ENCODE measurements at regions not wholly inside any gene's neighbourhood (a gene's known extent, or its start where the extent isn't known, plus 50 kb on each side); places are given as distances from the start of the nearest gene placed in this dataset.

GRCh38 chr15:70171256-70171886 is 73.7 kb upstream of the TLE3 start:
- intact Hi-C loops (cut with DNase I): no loop called here
- DNase-seq (ENCODE audit: extremely low spot score in 2 of 2): no peak

DNA sequence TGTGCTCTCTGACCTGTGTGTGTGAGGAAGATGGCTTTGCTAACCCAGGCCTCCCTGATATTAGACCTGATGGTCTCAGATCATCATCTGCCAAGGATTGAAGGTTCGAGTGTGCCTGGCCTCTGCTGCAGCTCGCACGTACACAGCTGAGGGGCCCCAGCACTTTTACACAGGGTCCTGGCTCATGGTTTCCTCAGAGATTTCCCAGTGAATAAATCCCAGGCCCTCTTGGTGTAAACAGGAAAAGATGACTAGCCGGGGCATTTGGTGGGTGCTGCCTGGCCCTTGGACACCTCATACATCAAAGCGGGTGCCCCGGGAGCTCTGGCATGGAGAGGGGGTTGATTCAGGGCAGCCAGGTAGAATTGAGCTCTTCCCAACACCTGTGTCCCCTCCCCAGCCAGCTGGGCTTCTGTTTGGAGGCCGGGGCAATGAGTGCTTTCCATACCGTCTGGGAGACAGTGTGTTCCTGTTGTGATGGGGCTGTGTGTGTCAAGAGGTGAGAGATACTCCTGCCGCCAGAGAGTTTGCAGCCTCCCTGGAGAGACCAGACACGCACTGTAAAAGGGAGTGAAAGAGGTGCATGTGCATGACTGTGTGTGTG is 72.5 kb upstream of the TLE3 start:
- TF ChIP-seq CTCF (IDR thresholded peaks at IDR 0.05): no peak
- no peak for TF ChIP-seq POLR2AphosphoS5 (IDR thresholded peaks at IDR 0.05; ENCODE audit: insufficient read depth in 1 of 2, low read depth in 1 of 2)
- no peak for TF ChIP-seq POLR2A (IDR thresholded peaks at IDR 0.05)
- no peaks in the 10 kb centered on the region for H3K27me3 ChIP-seq
- no peak overlapping the region for H3K4me3 ChIP-seq
- intact Hi-C loops (cut with DNase I): no loop called here
- H3K4me1 ChIP-seq: peaks cover 11% of the 10 kb centered on the region
- DNase-seq (ENCODE audit: extremely low spot score in 2 of 2): no peak
- H3K9me3 ChIP-seq: no peaks in the 10 kb centered on the region
- H3K36me3 ChIP-seq: no peaks in the 10 kb centered on the region
- H3K27ac ChIP-seq: no peak overlapping the region

More at GRCh38 chr15:70171256-70171886, 73.7 kb upstream of the TLE3 start:
- Histone ChIP-seq H3K9me3 (no peaks in the 10 kb centered on the region), H3K27ac (no peak overlapping the region), H3K4me1 (no peaks in the 10 kb centered on the region), H3K4me3 (no peak overlapping the region), H3K36me3 (no peaks in the 10 kb centered on the region), H3K27me3 (no peaks in the 10 kb centered on the region)
- TF ChIP-seq POLR2AphosphoS5 (IDR thresholded peaks at IDR 0.05; ENCODE audit: insufficient read depth in 1 of 2, low read depth in 1 of 2) (no peak), CTCF (IDR thresholded peaks at IDR 0.05) (no peak), POLR2A (IDR thresholded peaks at IDR 0.05) (no peak)

DNA sequence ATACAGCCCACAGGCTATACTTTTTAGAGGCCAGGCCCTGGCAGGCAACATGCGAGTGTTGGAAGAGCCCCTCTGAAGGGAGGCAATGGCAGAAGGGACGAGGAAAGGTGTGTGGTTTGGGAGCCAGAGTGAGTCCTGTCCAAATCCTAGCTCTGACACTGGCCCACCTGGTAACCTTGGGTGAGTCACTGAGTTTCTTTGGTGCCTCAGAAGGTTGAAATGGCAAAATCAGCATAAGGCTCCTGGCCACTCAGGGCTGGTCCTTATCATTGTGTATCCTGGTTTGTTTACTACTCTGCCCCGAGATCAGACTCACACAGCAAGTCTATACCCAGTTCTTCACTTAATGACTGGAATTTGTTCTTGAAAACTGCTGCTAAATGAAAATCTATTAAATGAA is 71.4 kb upstream of the TLE3 start:
- no peak for TF ChIP-seq CTCF (IDR thresholded peaks at IDR 0.05)
- no peak for TF ChIP-seq POLR2AphosphoS5 (IDR thresholded peaks at IDR 0.05; ENCODE audit: insufficient read depth in 1 of 2, low read depth in 1 of 2)
- intact Hi-C loops (cut with DNase I): no loop called here

DNA sequence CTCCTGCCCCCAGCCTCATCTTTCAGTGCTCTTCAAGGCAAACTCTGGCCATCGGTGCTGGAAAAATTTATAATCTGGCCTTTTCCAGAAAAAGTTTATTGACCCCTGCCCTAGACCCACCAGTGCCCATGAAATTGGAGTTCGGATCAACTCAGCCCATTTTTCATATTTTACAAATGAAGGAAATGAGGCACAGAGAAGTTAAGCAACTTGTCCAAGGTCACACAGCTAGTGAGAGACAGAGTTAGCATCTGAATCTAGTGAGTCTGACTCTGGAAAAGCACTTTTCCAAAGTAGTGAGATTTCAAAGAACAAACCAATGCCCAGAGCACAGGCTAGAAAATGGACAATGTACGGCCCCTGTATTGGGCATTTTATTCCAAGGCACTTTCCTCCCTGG is 69.4 kb upstream of the TLE3 start:
- TF ChIP-seq CTCF (IDR thresholded peaks at IDR 0.05): no peak
- no peak for TF ChIP-seq POLR2AphosphoS5 (IDR thresholded peaks at IDR 0.05; ENCODE audit: insufficient read depth in 1 of 2, low read depth in 1 of 2)
- TF ChIP-seq POLR2A (IDR thresholded peaks at IDR 0.05): no peak
- intact Hi-C loops (cut with DNase I): no loop called here
- Histone ChIP-seq H3K36me3 (no peaks in the 10 kb centered on the region), H3K4me1 (peaks cover 12% of the 10 kb centered on the region), H3K9me3 (no peaks in the 10 kb centered on the region), H3K4me3 (no peak overlapping the region), H3K27me3 (no peaks in the 10 kb centered on the region), H3K27ac (no peak overlapping the region)
- DNase-seq (ENCODE audit: extremely low spot score in 2 of 2): no peak

More for the DNA sequence above, 71.4 kb upstream of the TLE3 start:
- Histone ChIP-seq H3K27me3 (no peaks in the 10 kb centered on the region), H3K36me3 (no peaks in the 10 kb centered on the region), H3K4me1 (peaks cover 12% of the 10 kb centered on the region), H3K27ac (no peak overlapping the region), H3K4me3 (no peak overlapping the region), H3K9me3 (no peaks in the 10 kb centered on the region)
- no peak for DNase-seq (ENCODE audit: extremely low spot score in 2 of 2)

DNA sequence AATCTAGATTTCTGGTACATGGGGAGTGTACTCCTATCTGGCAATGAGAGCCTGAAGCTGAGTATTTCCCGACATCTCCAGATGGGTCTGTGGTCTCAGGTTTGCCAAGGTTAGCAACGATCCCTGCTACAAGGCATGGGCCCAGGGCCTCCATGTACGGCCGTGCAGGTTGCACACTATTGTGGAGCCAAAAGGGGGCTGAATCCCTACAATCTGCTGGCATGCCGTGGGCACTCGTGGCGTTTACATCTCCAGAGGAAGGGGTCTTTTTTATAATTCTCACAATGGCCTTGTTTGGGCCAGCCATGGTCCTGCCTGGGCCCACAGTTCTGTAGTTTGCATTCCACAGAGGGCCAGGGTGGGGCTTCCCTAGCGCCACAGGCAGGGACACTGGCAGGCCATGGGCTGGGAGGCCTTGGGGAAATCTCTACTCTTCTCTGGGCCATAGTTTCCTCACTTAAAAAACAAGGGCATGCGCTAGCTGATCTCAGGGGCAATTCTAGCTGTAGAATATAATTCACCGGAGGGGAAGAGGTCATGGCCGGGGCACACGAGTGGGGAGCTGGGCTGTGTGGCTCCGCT is 68.9 kb upstream of the TLE3 start:
- no peak for TF ChIP-seq POLR2A (IDR thresholded peaks at IDR 0.05)
- no peak for TF ChIP-seq POLR2AphosphoS5 (IDR thresholded peaks at IDR 0.05; ENCODE audit: insufficient read depth in 1 of 2, low read depth in 1 of 2)
- TF ChIP-seq CTCF (IDR thresholded peaks at IDR 0.05): no peak
- Histone ChIP-seq H3K36me3 (no peaks in the 10 kb centered on the region), H3K4me3 (no peak overlapping the region), H3K27me3 (no peaks in the 10 kb centered on the region), H3K27ac (no peak overlapping the region), H3K4me1 (peaks cover 12% of the 10 kb centered on the region), H3K9me3 (no peaks in the 10 kb centered on the region)
- DNase-seq (ENCODE audit: extremely low spot score in 2 of 2): no peak
- intact Hi-C loops (cut with DNase I): no loop called here
